Esophagus squamous epithelium (tissue), 4 donors: ENCODE measurements at regions not wholly inside any gene's neighbourhood (a gene's known extent, or its start where the extent isn't known, plus 50 kb on each side); places are given as distances from the start of the nearest gene placed in this dataset.

Source experiments
- CTCF ChIP-seq, 6 experiments: fragments of 450-650 bp in 4 of 6; fragments of 200-600 bp in 2 of 6; sonication (generic) in 2 of 6; IDR thresholded peaks; one replicate each; pipeline ENCODE4 v1.5.1; 2016 to 2019; ENCODE audit warnings: antibody characterized with exemption in 6 of 6, mild to moderate bottlenecking in 4 of 6, moderate library complexity in 4 of 6
- POLR2A ChIP-seq, 4 donors: fragments of 450-650 bp; IDR thresholded peaks; one replicate each; pipeline ENCODE4 v1.6.1; 2017; ENCODE audit warnings: antibody characterized with exemption in 4 of 4, mild to moderate bottlenecking in 4 of 4, moderate library complexity in 3 of 4

- TF ChIP-seq CTCF (IDR thresholded peaks at IDR 0.05) (peak in 3 of 6 experiments; percentile 15 to 53 (median 32)), POLR2A (IDR thresholded peaks at IDR 0.05) (no peak)
These were observed 193.6 kb upstream of the BANK1 start for GRCh38 chr4:101596781-101597552.
